IMR-90 (cell line): ENCODE measurements at regions not wholly inside any gene's neighbourhood (a gene's known extent, or its start where the extent isn't known, plus 50 kb on each side); places are given as distances from the start of the nearest gene placed in this dataset.

Source experiments
- ATAC-seq: fragments of 200-7000 bp; cut with Tn5 transposase; 2 replicates; pipeline ENCODE4 v1.9.1; 2020; ENCODE audit warnings: low read depth, mild to moderate bottlenecking, moderate library complexity
- BruUV-seq: library from RNA; stranded (reverse); fragments of 400-500 nt; replicated peaks from 2 replicates; lab custom pipeline; 2021; lab: Mats Ljungman, UMichigan
- CTCF ChIA-PET: fragments of 300-600 bp; formaldehyde crosslinking; extraction: SDS; loops from one replicate; lab custom pipeline; 2021; ENCODE audit warnings: antibody characterized with exemption; lab: Yijun Ruan, JAX
- POLR2A ChIA-PET: fragments of 300-600 bp; sonication (Branson Sonifier 250); formaldehyde crosslinking; loops from one replicate; lab custom pipeline; 2022; ENCODE audit warnings: antibody characterized with exemption; ENCODE audit not compliant: unreplicated experiment; lab: Charles Lee
- DNase-seq: peaks from one replicate; pipeline ENCODE4 v3.0.0; 2013
- H2AFZ ChIP-seq: replicated peaks from 2 replicates; pipeline ENCODE3; 2013; ENCODE audit warnings: low read length, mild to moderate bottlenecking; ENCODE audit not compliant: poor library complexity
- H2AK5ac ChIP-seq: 2 replicates; pipeline ENCODE4 v1.6.1; 2013; ENCODE audit warnings: low read depth, low read length, inconsistent platforms
- H2AK9ac ChIP-seq: replicated peaks from 2 replicates; pipeline ENCODE3; 2013; ENCODE audit warnings: mild to moderate bottlenecking, low read depth, low read length, moderate library complexity; ENCODE audit not compliant: poor library complexity
- H2BK120ac ChIP-seq: 2 replicates; pipeline ENCODE4 v1.6.1; 2013; ENCODE audit warnings: low read depth, low read length, inconsistent platforms
- H2BK15ac ChIP-seq: 3 replicates; pipeline ENCODE4 v1.6.1; 2013; ENCODE audit warnings: low read depth, low read length, inconsistent platforms
- H2BK20ac ChIP-seq: 2 replicates; pipeline ENCODE4 v1.6.1; 2013; ENCODE audit warnings: low read depth, mild to moderate bottlenecking, inconsistent platforms, low read length, moderate library complexity
- H2BK5ac ChIP-seq: 2 replicates; pipeline ENCODE4 v1.6.1; 2013; ENCODE audit warnings: mild to moderate bottlenecking, low read depth, low read length, inconsistent platforms; ENCODE audit not compliant: poor library complexity, severe bottlenecking
- H3K14ac ChIP-seq: replicated peaks from 2 replicates; pipeline ENCODE4 v1.6.1; 2013; ENCODE audit warnings: low read depth, low read length, inconsistent platforms
- H3K18ac ChIP-seq: 2 replicates; pipeline ENCODE4 v1.6.1; 2013; ENCODE audit warnings: low read depth, low read length, control low read depth
- H3K23ac ChIP-seq: 2 replicates; pipeline ENCODE4 v1.6.1; 2013; ENCODE audit warnings: low read depth, low read length, inconsistent platforms
- H3K27ac ChIP-seq: 2 replicates; pipeline ENCODE4 v1.5.1; 2013; ENCODE audit warnings: mild to moderate bottlenecking, control low read depth, low read length; ENCODE audit not compliant: insufficient read depth
- H3K27me3 ChIP-seq: 2 replicates; pipeline ENCODE4 v1.6.1; 2013; ENCODE audit warnings: low read length; ENCODE audit not compliant: control insufficient read depth, insufficient read depth
- H3K36me3 ChIP-seq: 2 replicates; pipeline ENCODE4 v1.6.1; 2013; ENCODE audit warnings: low read length, mixed read lengths; ENCODE audit not compliant: control insufficient read depth, insufficient read depth
- H3K4ac ChIP-seq: 2 replicates; pipeline ENCODE4 v1.6.1; 2013; ENCODE audit warnings: low read depth, low read length, inconsistent platforms
- H3K4me1 ChIP-seq: 2 replicates; pipeline ENCODE4 v1.6.1; 2013; ENCODE audit warnings: low read length, mixed read lengths; ENCODE audit not compliant: control insufficient read depth, insufficient read depth
- H3K4me2 ChIP-seq: 2 replicates; pipeline ENCODE4 v1.6.1; 2013; ENCODE audit warnings: low read depth, mild to moderate bottlenecking, control low read depth, low read length, moderate library complexity
- H3K4me3 ChIP-seq: 2 replicates; pipeline ENCODE4 v1.5.1; 2013; ENCODE audit warnings: low read depth, mild to moderate bottlenecking, control low read depth, low read length, moderate library complexity; ENCODE audit not compliant: insufficient read depth
- H3K56ac ChIP-seq: 2 replicates; pipeline ENCODE4 v1.6.1; 2013; ENCODE audit warnings: low read length, inconsistent platforms; ENCODE audit not compliant: insufficient read depth; ENCODE audit errors: extremely low read depth
- H3K79me1 ChIP-seq, 2 experiments: 2 replicates each; pipeline ENCODE4 v1.6.1; 2013; ENCODE audit warnings: low read length in 2 of 2, inconsistent platforms in 1 of 2, low read depth in 1 of 2
- H3K9ac ChIP-seq: 2 replicates; pipeline ENCODE4 v1.6.1; 2013; ENCODE audit warnings: low read depth, low read length, control low read depth
- H3K9me1 ChIP-seq: 2 replicates; pipeline ENCODE4 v1.6.1; 2013; ENCODE audit warnings: low read length, inconsistent platforms; ENCODE audit not compliant: insufficient read depth
- H3K9me3 ChIP-seq: 2 replicates; pipeline ENCODE4 v1.6.1; 2013; ENCODE audit warnings: low read length; ENCODE audit not compliant: control insufficient read depth, insufficient read depth
- H4K20me1 ChIP-seq: 2 replicates; pipeline ENCODE4 v1.6.1; 2013; ENCODE audit warnings: low read length, inconsistent platforms; ENCODE audit not compliant: insufficient read depth
- H4K5ac ChIP-seq: 2 replicates; pipeline ENCODE4 v1.6.1; 2013; ENCODE audit warnings: mild to moderate bottlenecking, low read depth, low read length, control low read depth
- H4K8ac ChIP-seq, 2 experiments: 2 replicates each; pipeline ENCODE4 v1.6.1; 2013; ENCODE audit warnings: low read depth in 2 of 2, low read length in 2 of 2, control low read depth in 1 of 2, inconsistent platforms in 1 of 2
- H4K91ac ChIP-seq: 2 replicates; pipeline ENCODE4 v1.6.1; 2013; ENCODE audit warnings: low read depth, low read length, inconsistent platforms; ENCODE audit not compliant: insufficient read depth
- CEBPB ChIP-seq: IDR thresholded peaks from 2 replicates; pipeline ENCODE4 v1.6.1; 2012; ENCODE audit warnings: low read depth, low read length, improper control_type of control experiment
- RFX5 ChIP-seq: IDR thresholded peaks from 2 replicates; pipeline ENCODE4 v1.8.0; 2012; ENCODE audit warnings: low read depth, mild to moderate bottlenecking, low read length, moderate library complexity
- WGBS, 2 experiments: methylation state at CpG; one replicate each; pipeline versions ENCODE4 v1.1.5 to v1.1.7; 2013; ENCODE audit warnings: missing lambda C conversion rate in 2 of 2; ENCODE audit not compliant: insufficient read length in 1 of 2; ENCODE audit errors: extremely low coverage in 2 of 2; 5-methylcytosine and 5-hydroxymethylcytosine counted together
- dilution Hi-C: fragments of 300-500 bp; cut with HindIII; formaldehyde crosslinking; loops from one replicate; pipeline ENCODE4 v1.14.3; 2018; ENCODE audit warnings: low sequenced_read_pairs; ENCODE audit not compliant: unreplicated experiment
- in situ Hi-C: fragments of 300-500 bp; cut with MboI; formaldehyde crosslinking; loops from 3 replicates; pipeline ENCODE4 v1.14.3; 2019; ENCODE audit warnings: low sequenced_read_pairs, inconsistent platforms, mixed read lengths
- intact Hi-C: fragments of 100-400 bp; cut with micrococcal nuclease; formaldehyde crosslinking; loops from 2 replicates; pipeline ENCODE4 v1.10.0; 2022
- TF ChIP-seq, protein P1 (sequence below): conservative IDR thresholded peaks from 2 replicates; pipeline ENCODE4 v1.5.1; 2012; ENCODE audit warnings: mild to moderate bottlenecking, low read depth, low read length, improper control_type of control experiment

DNA sequence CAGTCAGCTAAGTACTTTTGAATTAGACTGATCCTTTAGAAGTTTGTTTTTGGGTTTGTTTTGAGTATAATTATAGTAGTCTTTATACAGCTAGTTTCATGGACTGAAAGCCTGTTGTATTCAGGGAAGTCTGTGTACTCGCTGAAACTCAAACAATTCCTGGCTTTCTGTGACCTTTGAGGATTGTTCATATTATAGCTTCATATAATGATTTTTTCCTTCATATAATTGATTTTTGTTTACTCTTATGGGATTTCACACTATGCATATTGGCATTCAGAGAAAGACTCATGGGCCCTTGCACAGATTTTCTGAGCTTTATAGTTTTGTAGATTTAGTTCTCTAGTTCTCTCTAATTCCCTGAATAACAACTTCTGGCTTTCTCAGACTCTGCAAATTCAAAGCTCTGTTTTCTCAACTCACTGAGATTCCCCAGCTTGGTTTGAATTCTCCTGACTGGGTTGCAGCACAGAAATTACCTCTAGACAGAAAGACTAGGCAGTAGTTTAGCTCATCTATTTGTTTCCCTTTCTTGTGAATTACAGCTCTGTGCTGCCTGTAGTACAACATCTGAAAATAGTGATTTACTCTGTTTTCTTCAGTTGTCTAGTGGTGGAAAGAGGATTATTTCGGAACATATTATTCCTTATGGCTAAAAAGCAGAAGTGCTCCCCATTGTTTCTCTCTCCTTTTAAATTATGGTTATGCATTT is 495.9 kb upstream of the CNTNAP5 start:
- no peak overlapping the region for H3K23ac ChIP-seq
- no peak overlapping the region for H3K9ac ChIP-seq
- H2AK5ac ChIP-seq = no peak overlapping the region
- H2BK5ac ChIP-seq = no peak overlapping the region
- no peak overlapping the region for H3K56ac ChIP-seq
- no peak overlapping the region for H4K91ac ChIP-seq
- H3K36me3 ChIP-seq = no peaks in the 10 kb centered on the region
- no peaks in the 10 kb centered on the region for H3K4me1 ChIP-seq
- no peak for ATAC-seq
- no peak overlapping the region for H2AFZ ChIP-seq
- BruUV-seq = no TSS peak
- H3K79me1 ChIP-seq = no peaks in the 10 kb centered on the region
- TF ChIP-seq RFX5 = no peak
- TF ChIP-seq, protein P1, sequence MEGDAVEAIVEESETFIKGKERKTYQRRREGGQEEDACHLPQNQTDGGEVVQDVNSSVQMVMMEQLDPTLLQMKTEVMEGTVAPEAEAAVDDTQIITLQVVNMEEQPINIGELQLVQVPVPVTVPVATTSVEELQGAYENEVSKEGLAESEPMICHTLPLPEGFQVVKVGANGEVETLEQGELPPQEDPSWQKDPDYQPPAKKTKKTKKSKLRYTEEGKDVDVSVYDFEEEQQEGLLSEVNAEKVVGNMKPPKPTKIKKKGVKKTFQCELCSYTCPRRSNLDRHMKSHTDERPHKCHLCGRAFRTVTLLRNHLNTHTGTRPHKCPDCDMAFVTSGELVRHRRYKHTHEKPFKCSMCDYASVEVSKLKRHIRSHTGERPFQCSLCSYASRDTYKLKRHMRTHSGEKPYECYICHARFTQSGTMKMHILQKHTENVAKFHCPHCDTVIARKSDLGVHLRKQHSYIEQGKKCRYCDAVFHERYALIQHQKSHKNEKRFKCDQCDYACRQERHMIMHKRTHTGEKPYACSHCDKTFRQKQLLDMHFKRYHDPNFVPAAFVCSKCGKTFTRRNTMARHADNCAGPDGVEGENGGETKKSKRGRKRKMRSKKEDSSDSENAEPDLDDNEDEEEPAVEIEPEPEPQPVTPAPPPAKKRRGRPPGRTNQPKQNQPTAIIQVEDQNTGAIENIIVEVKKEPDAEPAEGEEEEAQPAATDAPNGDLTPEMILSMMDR = no peak
- no peak for TF ChIP-seq CEBPB
- H3K27me3 ChIP-seq = no peaks in the 10 kb centered on the region
- no peaks in the 10 kb centered on the region for H4K20me1 ChIP-seq
- H3K4ac ChIP-seq = no peak overlapping the region
- in situ Hi-C loops = no loop called here
- dilution Hi-C loops = no loop called here
- WGBS, 2 experiments = no CpG with 5 or more reads among the region's 2 CpGs
- H4K8ac ChIP-seq = no peak overlapping the region
- H3K4me3 ChIP-seq = no peak overlapping the region
- H2BK20ac ChIP-seq = no peak overlapping the region
- POLR2A ChIA-PET = interaction anchor here (0.6 kb wide), 1 partner anchor 919 kb away, joined by 3 read pairs; no protein-coding TSS in a partner anchor
- intact Hi-C loops = no loop called here
- H2BK120ac ChIP-seq = no peak overlapping the region
- H3K9me3 ChIP-seq = peaks cover 5% of the 10 kb centered on the region
- H2AK9ac ChIP-seq = no peak overlapping the region
- DNase-seq = no peak
- no peak overlapping the region for H3K18ac ChIP-seq
- H2BK15ac ChIP-seq = no peak overlapping the region
- CTCF ChIA-PET = no interaction called here
- no peak overlapping the region for H4K5ac ChIP-seq
- H3K27ac ChIP-seq = no peak overlapping the region
- H3K4me2 ChIP-seq = no peak overlapping the region
- H3K9me1 ChIP-seq = no peaks in the 10 kb centered on the region
- H3K14ac ChIP-seq = no peak overlapping the region
